HG03039 (cell line): ENCODE measurements at regions not wholly inside any gene's neighbourhood (a gene's known extent, or its start where the extent isn't known, plus 50 kb on each side); places are given as distances from the start of the nearest gene placed in this dataset.

Source experiments
- ATAC-seq: cut with Tn5 transposase; IDR thresholded peaks from one replicate; pipeline ENCODE4 v1.9.1; 2021; ENCODE audit warnings: mild to moderate bottlenecking, moderate library complexity; ENCODE audit not compliant: unreplicated experiment

DNA sequence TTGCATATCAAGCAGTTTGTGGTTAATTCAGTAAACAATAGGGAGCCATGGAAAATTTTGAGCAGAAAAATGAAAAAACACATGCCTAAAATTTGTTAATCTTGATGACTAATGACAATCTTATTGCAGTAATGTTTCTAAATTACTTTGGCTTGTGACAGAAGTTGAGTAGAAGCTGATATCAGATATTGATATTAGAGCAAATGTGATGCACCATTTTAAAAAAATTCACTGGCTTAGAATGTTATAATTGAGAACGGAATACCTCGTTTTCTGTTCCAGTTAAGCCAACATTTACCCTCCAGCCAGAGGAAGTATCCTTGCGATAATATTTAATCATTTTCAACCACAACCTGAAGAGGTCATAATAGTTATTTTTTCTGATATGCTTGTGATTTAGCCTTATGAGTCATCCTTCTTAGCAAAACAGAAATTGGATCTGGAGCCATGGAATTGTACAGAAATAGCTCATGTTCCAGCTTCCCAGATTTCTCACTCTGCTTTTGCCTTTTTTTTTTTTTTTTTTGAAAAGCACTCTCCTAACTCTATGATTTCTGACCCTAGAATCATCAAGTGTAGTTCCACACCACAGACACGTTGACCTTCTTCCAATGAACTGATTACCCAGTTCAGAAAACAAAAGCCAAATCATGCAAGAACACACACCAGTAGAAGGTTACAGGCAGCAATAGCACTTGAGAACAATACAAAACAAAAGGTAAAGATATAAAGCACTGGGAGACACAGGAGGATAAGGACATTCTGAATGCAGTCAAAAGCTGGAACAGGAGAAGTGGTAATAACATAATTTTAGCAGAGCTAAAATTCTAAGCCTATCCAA is 96.8 kb upstream of the PHYHIPL start:
- ATAC-seq: no peak

DNA sequence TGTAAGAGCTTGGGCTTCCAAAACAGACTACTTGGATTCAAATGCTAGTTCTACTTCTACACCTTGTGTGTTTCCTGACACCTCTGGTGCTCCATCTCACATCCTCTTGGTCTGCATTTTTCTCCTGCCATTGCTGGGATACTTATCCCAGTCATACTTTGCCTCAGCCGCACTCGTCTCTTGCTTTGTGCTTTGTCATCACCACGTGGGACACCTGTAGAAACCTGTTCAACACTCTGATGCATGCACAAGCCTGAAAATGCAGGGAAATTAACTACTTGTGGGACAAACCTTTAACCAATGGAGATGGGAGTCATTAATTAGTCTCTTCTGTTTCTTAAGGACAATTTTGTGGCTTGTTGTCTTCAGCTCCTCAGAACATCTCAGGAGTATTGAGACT is 94.2 kb upstream of the PHYHIPL start:
- ATAC-seq: no peak

DNA sequence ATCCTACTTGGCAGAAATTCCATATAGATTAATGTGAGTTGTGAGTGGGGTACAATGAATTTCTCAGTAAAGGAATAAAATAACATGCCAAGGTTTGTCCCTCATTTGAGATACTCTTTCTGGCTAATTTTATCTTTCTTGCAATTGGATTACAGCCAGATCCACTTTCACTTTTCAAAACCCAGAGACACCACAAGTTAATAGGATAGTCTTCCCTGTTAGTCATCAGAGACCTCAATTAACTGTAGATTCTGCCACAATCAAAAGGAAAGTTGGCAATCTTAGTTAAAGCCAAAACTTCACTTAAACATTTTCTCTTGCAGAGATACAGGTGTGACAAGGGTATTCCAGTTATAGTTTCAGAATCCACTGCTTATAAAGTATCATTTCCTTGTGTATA is 91.4 kb upstream of the PHYHIPL start:
- ATAC-seq: no peak

DNA sequence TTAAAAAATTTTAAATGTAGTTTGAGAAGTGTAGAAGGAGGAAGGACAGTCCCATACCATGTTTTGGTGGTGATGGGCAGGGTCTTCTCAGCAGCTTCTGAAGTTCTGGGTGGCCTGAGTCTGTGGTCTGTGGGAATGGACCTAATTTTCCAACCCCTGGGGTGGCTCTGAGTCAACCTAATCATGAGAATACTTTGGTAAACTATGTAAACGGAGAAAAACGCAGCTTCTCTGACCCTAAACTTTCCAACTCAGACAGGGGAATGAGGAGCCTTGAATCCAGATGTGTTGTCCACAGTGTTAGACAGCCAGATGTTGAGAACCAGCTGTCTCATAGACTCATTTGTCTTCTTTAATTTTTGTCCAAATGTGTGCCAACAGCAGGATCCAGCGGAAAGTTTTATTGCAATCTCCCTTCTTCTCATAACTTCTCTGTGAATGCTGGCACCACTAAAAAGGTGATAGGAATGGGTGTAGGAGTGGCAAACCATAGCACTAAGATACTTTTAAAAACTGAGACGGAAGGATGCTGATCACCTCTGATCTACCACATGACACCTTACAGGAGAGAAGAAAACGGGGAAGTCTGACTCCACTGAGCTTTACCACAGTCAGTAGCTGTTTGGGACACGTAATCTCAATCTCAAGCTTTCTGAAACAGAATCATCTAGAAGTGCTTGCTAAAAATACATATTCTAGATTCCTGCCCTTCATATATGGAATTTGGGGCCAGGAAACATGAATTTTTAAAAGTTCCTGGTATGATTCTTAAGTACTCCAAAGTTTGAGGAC is 90.5 kb upstream of the PHYHIPL start:
- no peak for ATAC-seq

DNA sequence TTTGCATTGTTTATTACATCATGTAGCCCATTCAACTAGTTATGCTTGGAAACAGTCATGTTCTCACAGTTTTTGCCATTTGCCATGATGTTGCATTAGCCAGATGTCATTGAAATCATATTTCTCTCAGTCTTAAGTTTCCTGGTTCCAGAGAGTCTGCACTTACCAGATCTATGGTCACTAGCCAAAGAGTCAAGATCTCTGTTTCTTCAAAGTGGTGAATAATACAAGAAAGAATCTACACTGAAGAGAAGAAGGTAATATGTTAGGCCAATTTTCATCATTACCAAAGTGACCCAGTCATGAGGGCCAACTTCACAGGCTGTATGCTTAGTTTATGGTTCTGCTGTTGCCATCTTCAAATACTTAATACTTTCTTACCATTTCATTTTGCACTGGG is 89.0 kb upstream of the PHYHIPL start:
- ATAC-seq: no peak

DNA sequence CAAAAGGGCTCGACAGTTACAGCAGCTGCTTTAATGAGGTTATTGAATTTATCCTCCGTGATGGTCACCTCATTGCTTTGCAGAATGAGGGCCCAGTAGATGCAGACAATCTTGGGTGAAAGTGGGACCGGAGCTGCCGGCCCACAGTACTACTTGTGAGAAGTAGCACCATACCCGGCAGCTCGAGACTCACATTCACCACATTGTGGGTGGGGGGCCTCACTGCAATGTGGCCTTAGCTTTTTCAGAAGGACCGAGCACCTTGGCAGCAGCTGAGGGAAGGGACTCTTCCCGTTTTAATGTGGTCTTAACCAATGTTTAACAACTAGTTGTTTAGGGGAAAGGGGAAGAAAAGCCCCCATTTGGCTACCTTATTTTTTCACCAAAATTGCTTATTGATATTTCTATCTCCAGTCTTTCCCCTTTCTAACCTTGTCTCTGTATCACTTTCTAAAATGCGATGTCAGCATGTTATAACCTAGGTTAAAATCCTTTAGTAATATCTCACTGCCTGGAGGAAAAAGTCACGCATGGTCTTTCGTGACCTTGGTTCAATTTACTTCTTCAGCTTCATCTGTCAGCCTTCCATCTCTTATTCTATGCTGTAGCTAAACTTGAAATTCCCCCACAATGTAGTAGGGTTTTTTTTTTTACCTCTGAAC is 87.4 kb upstream of the PHYHIPL start:
- ATAC-seq: no peak

DNA sequence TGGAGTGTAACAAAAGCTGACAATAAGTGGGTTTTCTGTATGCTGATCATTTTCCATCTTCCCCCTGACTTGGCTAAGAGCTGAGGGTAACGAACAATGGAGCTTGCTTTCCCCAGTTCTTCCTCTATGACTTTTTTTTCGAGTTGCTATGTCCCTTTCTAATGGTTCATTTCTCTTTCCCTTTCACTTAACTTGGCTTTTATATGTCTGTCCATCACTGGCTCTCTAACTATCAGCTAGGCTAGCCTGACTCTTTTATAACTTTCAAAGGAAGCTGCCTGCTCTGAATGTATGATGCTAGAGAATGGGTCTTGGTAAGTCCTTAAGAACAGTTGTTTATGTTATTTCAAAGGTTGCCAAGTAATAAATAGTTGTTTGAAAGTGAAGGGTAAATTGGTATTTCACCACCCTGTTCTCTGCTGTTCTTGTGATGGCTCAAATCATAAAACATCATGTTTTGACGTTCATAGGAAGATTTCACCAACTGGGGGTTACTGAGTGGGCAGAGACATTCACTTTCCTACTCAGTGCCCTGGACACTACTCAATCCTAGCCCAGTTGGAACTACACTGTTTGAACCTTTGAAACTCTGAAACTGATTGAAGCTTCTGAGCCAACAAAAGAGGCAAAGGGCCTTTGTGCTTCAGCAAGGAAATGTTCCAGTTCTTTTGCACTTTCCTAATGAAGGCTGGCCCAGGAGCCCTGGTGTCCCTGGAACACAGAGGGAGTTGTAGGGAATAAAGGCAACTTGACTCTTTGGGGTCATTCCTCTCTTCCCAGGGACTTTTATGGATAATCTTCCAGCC is 85.4 kb upstream of the PHYHIPL start:
- ATAC-seq: no peak

DNA sequence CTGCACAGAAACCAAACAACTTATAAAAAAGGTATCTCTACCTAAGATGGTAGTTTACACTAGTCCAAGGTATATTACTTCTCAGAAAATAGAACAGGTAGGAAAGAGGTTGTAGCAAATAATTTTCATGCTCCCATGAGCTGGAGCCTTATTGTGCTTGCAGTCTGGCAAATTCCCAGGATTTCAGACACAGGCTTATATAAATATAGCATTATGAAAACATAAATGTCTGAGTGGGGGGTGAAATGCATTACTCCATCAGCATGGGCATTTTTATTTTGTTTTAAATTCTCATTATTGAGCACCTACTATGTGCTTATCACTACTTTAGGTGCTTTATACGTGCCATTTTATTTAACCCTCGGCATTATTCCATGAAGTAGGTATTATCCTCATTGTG is 83.0 kb upstream of the PHYHIPL start:
- ATAC-seq: no peak

DNA sequence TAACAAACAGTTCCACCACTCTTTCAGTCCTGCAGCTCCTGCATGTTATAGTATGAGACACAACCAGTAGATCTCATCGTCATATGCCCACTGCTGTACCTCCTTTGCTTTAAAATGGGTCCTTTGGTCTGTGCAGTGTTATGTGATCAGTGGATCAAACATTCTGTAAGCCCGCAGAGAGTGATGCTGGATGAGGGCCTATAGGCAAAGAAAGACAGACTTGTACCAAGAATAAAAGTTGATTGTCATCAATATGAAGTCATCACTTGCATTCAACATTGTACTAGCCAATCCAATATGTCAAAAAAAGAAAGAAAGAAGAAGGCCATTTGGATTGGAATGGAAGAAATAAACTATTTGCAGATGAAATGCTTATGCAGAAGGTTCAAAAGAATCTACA is 79.8 kb upstream of the PHYHIPL start:
- ATAC-seq: no peak

DNA sequence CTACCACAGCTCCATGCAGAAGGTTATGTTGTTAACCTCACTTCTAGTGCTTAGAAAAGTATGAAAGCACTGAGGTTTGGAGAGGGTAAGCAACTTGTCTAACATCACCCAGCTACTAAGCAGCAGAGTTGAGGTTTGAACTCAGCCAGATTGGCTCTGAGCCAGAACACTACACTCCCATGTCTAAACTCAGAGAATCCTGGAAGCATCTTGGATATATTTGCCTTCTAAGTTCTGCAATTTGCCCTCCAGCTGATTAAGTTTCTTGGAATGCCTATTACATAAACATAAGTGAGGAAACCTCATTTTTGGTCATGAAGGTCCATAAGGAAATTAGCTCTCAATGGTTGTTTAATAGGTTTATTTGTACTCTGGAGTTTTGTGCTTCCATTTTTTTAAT is 78.1 kb upstream of the PHYHIPL start:
- ATAC-seq: no peak

DNA sequence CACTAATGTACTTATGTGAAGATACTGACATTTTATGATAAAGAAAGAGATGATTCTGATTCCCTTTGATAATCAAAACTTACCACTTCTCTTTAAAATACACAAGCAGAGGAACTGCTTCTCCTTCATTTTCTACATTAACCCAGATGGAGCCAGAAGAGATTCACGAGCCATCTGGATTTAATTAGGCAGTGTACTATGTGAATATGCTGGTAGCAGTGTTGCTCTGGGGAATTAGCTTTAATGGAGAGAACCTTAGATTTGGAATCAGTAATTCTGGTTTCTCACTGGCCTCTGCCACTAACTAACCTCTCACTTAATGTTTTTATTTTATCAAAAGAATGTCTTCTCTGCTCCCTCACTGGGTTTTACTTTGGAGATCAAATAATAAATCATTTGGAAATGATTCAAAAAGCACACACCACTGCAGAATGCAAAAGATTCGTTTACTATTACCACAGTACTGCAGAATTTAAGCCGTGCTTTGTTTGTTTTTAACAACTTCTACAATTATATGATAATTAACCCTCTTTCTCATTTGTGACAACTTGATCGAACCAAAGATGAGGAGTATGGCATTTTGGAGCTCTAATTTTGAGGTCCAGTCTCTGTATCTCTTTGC is 77.5 kb upstream of the PHYHIPL start:
- no peak for ATAC-seq

DNA sequence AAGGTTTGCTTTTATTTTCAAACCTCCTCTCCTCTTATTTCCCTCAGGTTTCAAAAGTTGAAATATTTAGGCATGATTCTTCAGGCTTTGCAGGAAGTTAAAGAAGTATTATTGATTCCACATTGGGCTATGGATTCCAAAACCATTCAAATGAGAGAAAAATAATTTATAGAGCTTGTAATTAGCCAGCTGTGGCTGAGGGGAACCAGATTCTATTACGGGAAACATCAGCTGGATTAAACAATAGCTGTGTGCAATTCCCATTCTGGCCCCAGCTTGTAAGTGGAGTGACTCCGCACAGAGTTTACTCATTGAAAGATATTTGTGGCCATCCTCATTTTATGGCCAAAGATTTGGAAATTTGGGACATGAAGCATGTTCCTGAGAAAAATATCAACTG is 77.0 kb upstream of the PHYHIPL start:
- ATAC-seq: no peak

DNA sequence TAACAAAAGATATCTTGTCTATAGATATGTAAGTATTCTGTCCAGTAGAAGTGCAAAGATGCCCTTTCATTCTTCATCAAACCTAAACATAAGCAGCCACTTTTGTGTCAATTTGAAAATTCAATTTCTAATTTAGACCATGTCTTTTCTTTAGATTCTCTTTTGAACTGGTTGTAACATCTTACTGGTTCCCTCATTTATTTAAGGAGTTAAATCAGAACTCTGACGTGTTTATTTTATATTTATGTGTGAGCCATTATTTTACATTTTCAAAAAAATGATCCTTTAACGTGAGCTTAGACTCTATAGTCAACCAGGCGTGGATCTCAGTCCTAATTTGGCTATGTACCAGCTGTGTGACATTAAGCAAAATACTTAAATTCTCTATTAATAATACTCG is 74.0 kb upstream of the PHYHIPL start:
- ATAC-seq: no peak

DNA sequence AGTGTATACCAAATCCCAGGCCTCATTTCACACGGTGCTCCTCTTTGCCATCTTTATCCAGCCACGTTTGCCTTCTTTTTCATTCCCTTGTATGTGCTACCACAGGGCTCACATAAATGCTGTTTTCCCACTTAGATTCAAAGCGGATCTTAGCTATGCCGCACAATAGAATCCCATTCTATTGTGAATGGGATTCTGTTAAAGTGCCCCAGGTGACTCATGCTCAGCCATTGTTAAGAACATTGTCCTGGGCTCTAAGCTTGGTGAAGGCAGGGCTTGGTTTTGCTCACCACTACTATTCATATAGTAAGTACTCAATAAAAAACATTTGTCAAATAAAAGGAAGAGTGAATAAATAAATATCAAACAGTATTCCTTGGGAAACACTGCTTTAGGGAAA is 72.3 kb upstream of the PHYHIPL start:
- no peak for ATAC-seq

DNA sequence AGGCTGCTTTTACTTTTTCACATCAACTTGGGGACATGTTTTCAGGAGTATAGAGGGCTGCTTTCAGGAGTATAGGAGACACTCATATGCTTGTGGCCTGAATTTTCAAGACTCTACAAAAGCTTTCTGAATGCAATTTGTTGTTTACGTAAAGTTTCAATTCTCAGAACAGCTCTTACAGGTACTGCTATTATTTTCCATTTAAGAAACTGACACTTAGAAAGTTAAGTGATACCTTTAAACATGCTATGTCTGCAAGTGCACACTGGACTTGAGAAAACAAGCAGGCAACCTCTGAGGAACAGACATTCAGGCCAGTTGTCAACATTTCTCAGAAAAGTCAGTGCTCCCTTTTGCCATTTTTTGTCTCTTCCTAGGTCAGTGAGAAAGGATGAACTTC is 70.0 kb upstream of the PHYHIPL start:
- ATAC-seq: no peak

DNA sequence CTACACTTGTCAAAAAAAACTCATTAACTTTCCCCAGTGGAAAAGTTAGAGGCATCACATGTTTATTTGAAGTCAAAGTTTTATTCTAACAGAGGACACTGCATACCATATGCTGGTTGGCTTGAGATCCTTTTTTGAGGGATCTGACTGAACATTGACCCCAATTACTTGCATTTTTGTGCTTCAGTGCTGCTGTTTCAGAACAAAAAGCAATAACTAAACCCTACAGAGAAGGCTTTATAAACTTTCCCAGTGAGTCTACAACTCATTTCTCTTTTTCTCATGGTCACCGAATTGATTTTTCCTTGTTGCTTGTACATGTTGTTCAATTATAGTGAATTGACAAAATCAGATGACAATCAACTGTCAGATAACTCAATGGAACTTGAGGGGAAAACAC is 69.3 kb upstream of the PHYHIPL start:
- no peak for ATAC-seq

DNA sequence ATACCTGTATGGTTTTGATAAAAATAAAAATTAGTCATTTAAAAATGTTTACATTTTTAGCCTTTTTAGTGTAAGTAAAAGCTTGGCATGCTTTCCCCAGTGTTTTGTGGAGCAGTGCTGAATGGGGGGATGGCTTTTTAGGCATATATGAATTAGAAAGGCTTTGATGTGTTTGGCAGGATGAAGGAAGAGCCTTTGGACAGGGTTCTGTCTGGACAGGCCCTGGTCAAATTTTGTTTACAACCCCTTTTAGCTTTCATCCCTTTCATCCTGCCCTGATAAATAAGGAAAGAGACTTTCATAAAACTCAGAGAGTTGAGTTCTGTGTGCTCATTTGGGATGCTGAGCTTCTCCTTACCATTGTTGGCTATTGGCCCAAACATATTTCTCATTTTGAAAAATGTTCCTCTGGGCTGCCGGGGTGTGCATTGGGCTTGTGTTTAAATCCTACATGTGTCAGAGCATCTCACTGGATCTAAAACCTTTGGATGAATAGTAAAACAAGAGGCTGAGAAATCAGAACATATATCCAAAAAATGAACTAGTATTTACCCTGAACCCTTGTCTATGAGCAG is 68.1 kb upstream of the PHYHIPL start:
- ATAC-seq: no peak

DNA sequence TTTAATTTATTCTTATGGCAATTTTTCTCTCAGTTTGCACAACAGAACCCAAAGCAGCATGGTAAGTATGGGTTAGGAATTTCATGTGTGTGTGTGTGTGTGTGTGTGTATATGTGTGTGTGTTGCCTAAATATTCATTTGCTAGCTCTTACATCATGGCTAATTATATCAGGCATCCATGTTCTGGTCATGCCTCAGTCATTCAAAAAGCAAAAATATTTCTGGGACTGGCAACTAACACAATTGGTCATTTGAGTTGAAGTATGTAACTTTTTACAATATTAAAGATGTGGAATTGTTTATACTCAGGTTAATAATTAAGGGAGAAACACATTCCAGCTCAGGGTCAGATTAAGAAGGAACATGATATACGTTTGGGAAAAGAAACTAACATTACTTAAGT is 67.6 kb upstream of the PHYHIPL start:
- no peak for ATAC-seq

DNA sequence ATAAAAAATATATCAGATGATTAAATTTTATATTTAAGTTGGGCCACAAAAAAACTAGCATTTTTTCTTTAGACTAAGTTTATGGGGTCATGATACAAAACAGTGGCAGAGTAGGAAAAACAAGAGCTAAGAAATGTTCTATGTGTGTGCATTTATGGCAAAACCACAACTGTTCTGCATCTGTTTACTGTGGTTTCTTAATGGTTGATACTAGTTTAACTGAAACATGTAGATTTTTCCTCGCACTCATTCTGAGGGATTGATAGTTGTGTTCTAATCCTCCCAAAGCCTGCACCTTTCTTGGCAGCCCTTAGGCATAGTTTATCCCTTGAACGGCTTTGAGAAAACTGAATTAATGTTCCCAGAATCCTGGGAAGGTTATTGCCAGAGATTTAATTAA is 66.6 kb upstream of the PHYHIPL start:
- no peak for ATAC-seq

DNA sequence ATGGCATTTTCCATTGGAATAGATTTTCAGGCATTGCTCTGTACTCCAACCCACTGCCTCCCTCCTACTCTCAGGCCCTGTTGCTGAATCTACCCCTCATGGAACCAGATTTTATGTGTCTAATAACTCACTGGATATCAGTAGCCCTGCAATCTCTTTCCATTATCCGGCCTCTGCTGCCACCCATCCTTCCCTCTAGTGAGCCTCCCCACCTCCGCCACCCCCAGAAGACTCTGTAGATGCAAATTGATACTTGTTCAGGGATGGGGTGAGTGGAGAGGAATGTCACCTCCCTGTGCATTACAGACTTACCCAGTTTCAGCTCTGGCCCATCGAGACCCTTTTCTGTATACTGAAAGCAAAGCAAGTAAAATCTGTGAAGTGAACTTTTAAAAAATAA is 52.3 kb upstream of the PHYHIPL start:
- ATAC-seq: no peak
